Loucy (cell line): ENCODE measurements at regions not wholly inside any gene's neighbourhood (a gene's known extent, or its start where the extent isn't known, plus 50 kb on each side); places are given as distances from the start of the nearest gene placed in this dataset.

Source experiments
- H2AFZ ChIP-seq: fragments of 200-600 bp; sonication (generic); 2 replicates; pipeline ENCODE4 v1.6.0; 2016; ENCODE audit warnings: antibody characterized with exemption, mild to moderate bottlenecking, low read length, moderate library complexity
- H3F3A ChIP-seq: fragments of 200-600 bp; 2 replicates; pipeline ENCODE4 v1.6.0; 2016; ENCODE audit warnings: antibody characterized with exemption, low read depth, mild to moderate bottlenecking
- H3K27me3 ChIP-seq: fragments of 200-600 bp; sonication (generic); 2 replicates; pipeline ENCODE4 v1.6.1; 2014; ENCODE audit warnings: low read length, mild to moderate bottlenecking; ENCODE audit not compliant: insufficient read depth, poor library complexity, severe bottlenecking
- H3K36me3 ChIP-seq: fragments of 200-600 bp; sonication (generic); 2 replicates; pipeline ENCODE4 v1.6.1; 2016; ENCODE audit warnings: low read length; ENCODE audit not compliant: insufficient read depth
- H3K4me1 ChIP-seq: fragments of 200-600 bp; sonication (generic); 2 replicates; pipeline ENCODE4 v1.5.1; 2014; ENCODE audit warnings: low read length, mild to moderate bottlenecking; ENCODE audit not compliant: insufficient read depth, poor library complexity, severe bottlenecking
- H3K4me2 ChIP-seq: fragments of 200-600 bp; sonication (generic); 2 replicates; pipeline ENCODE4 v1.6.0; 2014; ENCODE audit warnings: antibody characterized with exemption, low read length, low read depth, mild to moderate bottlenecking; ENCODE audit not compliant: poor library complexity, severe bottlenecking
- H3K4me3 ChIP-seq: fragments of 200-600 bp; sonication (generic); 2 replicates; pipeline ENCODE4 v1.5.1; 2014; ENCODE audit warnings: low read length, mild to moderate bottlenecking, mixed read lengths; ENCODE audit not compliant: poor library complexity, severe bottlenecking
- H3K79me2 ChIP-seq: fragments of 200-600 bp; sonication (generic); 2 replicates; pipeline ENCODE4 v1.6.1; 2014; ENCODE audit warnings: low read length; ENCODE audit not compliant: insufficient read depth
- H3K9ac ChIP-seq: fragments of 200-600 bp; sonication (generic); 2 replicates; pipeline ENCODE4 v1.6.0; 2014; ENCODE audit warnings: mild to moderate bottlenecking, low read depth, low read length, moderate library complexity; ENCODE audit not compliant: poor library complexity, severe bottlenecking
- H3K9me2 ChIP-seq: fragments of 200-600 bp; sonication (generic); replicated peaks from 2 replicates; pipeline ENCODE4 v1.6.1; 2016; ENCODE audit warnings: low read depth, low read length, mixed read lengths
- H3K9me3 ChIP-seq: fragments of 200-600 bp; sonication (generic); 2 replicates; pipeline ENCODE4 v1.6.1; 2014; ENCODE audit warnings: mild to moderate bottlenecking, antibody characterized with exemption, low read length, low read depth; ENCODE audit not compliant: insufficient read depth
- H4K20me1 ChIP-seq: fragments of 200-600 bp; sonication (generic); 2 replicates; pipeline ENCODE4 v1.6.0; 2014; ENCODE audit warnings: antibody characterized with exemption, low read length, mild to moderate bottlenecking; ENCODE audit not compliant: insufficient read depth, poor library complexity, severe bottlenecking
- CTCF ChIP-seq: fragments of 200-600 bp; sonication (generic); conservative IDR thresholded peaks from 2 replicates; pipeline ENCODE4 v1.5.1; 2014; ENCODE audit warnings: mild to moderate bottlenecking, antibody characterized with exemption, low read length
- EZH2phosphoT487 ChIP-seq: fragments of 200-600 bp; IDR thresholded peaks from 2 replicates; pipeline ENCODE4 v1.6.1; 2018; ENCODE audit warnings: antibody characterized with exemption, mild to moderate bottlenecking, moderate library complexity, borderline replicate concordance

- Histone ChIP-seq H3K4me2 (no peak overlapping the region), H2AFZ (no peak overlapping the region), H3K27me3 (no peaks in the 10 kb centered on the region), H3K4me3 (no peak overlapping the region), H3K9me3 (no peaks in the 10 kb centered on the region), H4K20me1 (no peaks in the 10 kb centered on the region), H3K9me2 (no peaks in the 10 kb centered on the region), H3F3A (no peaks in the 10 kb centered on the region), H3K9ac (no peak overlapping the region), H3K79me2 (no peaks in the 10 kb centered on the region), H3K4me1 (no peaks in the 10 kb centered on the region), H3K36me3 (no peaks in the 10 kb centered on the region)
- no peak for TF ChIP-seq EZH2phosphoT487
These were observed 549.0 kb downstream of the ZNF804A start for GRCh38 chr2:185147361-185147760.

DNA sequence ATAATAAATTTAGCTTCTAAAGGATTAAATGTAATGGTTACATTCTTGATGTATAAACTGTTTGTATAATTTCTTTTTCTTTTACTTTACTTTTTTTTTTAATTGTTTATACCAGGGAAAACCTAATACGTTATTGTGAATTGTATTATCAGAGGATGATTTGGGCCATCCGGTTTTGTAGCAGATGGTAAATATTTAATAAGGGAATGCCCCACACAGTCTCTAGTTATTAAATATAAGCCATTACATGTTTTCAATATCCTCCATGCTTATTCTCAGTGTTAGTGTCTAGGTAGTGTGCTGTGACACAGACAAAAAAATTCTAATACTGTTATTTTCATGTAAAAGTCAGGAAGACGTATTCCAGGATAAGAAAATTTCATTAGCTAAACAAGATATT, 553.9 kb downstream of the ZNF804A start:
- TF ChIP-seq CTCF (no peak), EZH2phosphoT487 (no peak)
- Histone ChIP-seq H3F3A (no peaks in the 10 kb centered on the region), H3K4me2 (no peak overlapping the region), H4K20me1 (no peaks in the 10 kb centered on the region), H3K36me3 (no peaks in the 10 kb centered on the region), H3K4me1 (no peaks in the 10 kb centered on the region), H3K9me3 (no peaks in the 10 kb centered on the region), H3K27me3 (no peaks in the 10 kb centered on the region), H2AFZ (no peak overlapping the region), H3K9ac (no peak overlapping the region), H3K9me2 (no peaks in the 10 kb centered on the region), H3K4me3 (no peak overlapping the region), H3K79me2 (no peaks in the 10 kb centered on the region)

DNA sequence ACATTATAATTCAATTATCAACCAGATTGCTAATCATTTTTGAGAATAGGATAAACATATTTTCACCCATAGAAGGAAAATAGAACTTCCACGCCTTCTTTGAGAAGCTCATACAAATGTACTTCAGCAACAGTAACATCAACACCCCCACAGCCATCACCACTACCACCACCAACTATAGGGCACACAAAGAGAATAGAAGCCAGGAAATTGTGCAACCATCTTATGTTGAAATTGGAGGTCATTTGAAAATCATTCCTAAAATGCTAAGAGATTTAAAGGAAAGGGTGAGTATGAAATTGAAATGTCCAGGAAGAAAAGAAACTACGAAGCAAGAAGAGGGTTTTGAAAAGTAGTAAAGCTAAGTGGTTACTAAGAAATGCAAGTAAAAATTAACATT, 563.4 kb downstream of the ZNF804A start:
- Histone ChIP-seq H4K20me1 (no peaks in the 10 kb centered on the region), H3K4me3 (no peak overlapping the region), H3K4me2 (no peak overlapping the region), H3K4me1 (no peaks in the 10 kb centered on the region), H3K9ac (no peak overlapping the region), H3K9me2 (no peaks in the 10 kb centered on the region), H3K36me3 (no peaks in the 10 kb centered on the region), H3K27me3 (no peaks in the 10 kb centered on the region), H3K79me2 (no peaks in the 10 kb centered on the region), H3K9me3 (no peaks in the 10 kb centered on the region), H3F3A (no peaks in the 10 kb centered on the region), H2AFZ (no peak overlapping the region)
- TF ChIP-seq EZH2phosphoT487: no peak
- no peak for TF ChIP-seq CTCF

DNA sequence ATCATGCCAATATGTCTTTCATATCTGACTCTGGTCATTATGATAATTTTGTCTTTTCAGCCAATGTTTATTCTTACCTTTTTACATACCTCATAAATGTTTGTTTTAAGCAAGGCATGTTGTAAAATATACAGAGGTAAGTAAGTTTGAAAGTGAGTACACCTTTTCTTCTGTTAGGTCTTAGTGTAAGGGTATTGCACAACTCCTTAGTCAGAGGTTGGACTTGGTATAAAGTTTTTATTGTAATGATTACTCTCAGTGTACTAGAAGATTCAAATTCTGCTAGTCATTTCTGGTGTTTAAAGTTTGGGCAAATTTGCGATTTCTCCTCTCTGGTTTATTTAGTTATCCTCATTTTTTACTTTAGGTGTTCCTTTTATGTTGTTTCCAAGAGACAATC, 564.3 kb upstream of the FSIP2 start:
- Histone ChIP-seq H3K9me3 (no peaks in the 10 kb centered on the region), H3K9me2 (no peaks in the 10 kb centered on the region), H3K4me3 (no peak overlapping the region), H3K9ac (no peak overlapping the region), H3K4me2 (no peak overlapping the region), H3K4me1 (no peaks in the 10 kb centered on the region), H4K20me1 (no peaks in the 10 kb centered on the region), H3K79me2 (no peaks in the 10 kb centered on the region), H3K27me3 (no peaks in the 10 kb centered on the region), H2AFZ (no peak overlapping the region), H3K36me3 (no peaks in the 10 kb centered on the region), H3F3A (no peaks in the 10 kb centered on the region)
- no peak for TF ChIP-seq EZH2phosphoT487
- no peak for TF ChIP-seq CTCF
